GM18868 (cell line): ENCODE measurements at regions not wholly inside any gene's neighbourhood (a gene's known extent, or its start where the extent isn't known, plus 50 kb on each side); places are given as distances from the start of the nearest gene placed in this dataset.

ENCODE experiments used
- ATAC-seq: cut with Tn5 transposase; IDR thresholded peaks from one replicate; pipeline ENCODE4 v1.9.1; 2021; ENCODE audit warnings: mild to moderate bottlenecking, moderate library complexity; ENCODE audit not compliant: unreplicated experiment

GRCh38 chr4:81838586-81838985, 366.9 kb upstream of the RASGEF1B start:
- no peak for ATAC-seq

GRCh38 chr4:81836716-81837115, 365.0 kb upstream of the RASGEF1B start:
- ATAC-seq, result no peak

GRCh38 chr4:81833576-81833975, 361.9 kb upstream of the RASGEF1B start:
- no peak for ATAC-seq

GRCh38 chr4:81828991-81829390, 357.3 kb upstream of the RASGEF1B start:
- no peak for ATAC-seq

- peak; percentile 82 for ATAC-seq
Observed at GRCh38 chr4:81827577-81828202, 356.0 kb upstream of the RASGEF1B start.

- no peak for ATAC-seq
Observed at GRCh38 chr4:81826817-81827424, 355.2 kb upstream of the RASGEF1B start.

- ATAC-seq, result no peak
Observed at GRCh38 chr4:81826335-81826734, 354.6 kb upstream of the RASGEF1B start.

- ATAC-seq, result no peak
Observed at GRCh38 chr4:81818385-81818920, 346.7 kb upstream of the RASGEF1B start.

GRCh38 chr4:81816031-81816761, 344.5 kb upstream of the RASGEF1B start:
- no peak for ATAC-seq

GRCh38 chr4:81814987-81815541, 343.4 kb upstream of the RASGEF1B start:
- ATAC-seq, result no peak

GRCh38 chr4:81811562-81812293, 340.0 kb upstream of the RASGEF1B start:
- no peak for ATAC-seq

- ATAC-seq, result no peak
Observed at GRCh38 chr4:81808011-81808672, 336.4 kb upstream of the RASGEF1B start.

- ATAC-seq, result no peak
Observed at GRCh38 chr4:81807386-81807785, 335.7 kb upstream of the RASGEF1B start.

- ATAC-seq, result no peak
Observed at GRCh38 chr4:81806485-81806884, 334.8 kb upstream of the RASGEF1B start.

GRCh38 chr4:81804849-81805248, 333.1 kb upstream of the RASGEF1B start:
- ATAC-seq, result no peak

GRCh38 chr4:81802285-81802846, 330.7 kb upstream of the RASGEF1B start:
- peak; percentile 56 for ATAC-seq

- ATAC-seq, result no peak
Observed at GRCh38 chr4:81799371-81799770, 327.7 kb upstream of the RASGEF1B start.

- ATAC-seq, result no peak
Observed at GRCh38 chr4:81796790-81797528, 325.3 kb upstream of the RASGEF1B start.

- ATAC-seq, result no peak
Observed at GRCh38 chr4:81792521-81792920, 320.8 kb upstream of the RASGEF1B start.
